ENCODE measurements at regions not wholly inside any gene's neighbourhood (a gene's known extent, or its start where the extent isn't known, plus 50 kb on each side); places are given as distances from the start of the nearest gene placed in this dataset.
"Not testable (repeated sequence)": the region's sequence is repeated elsewhere in the genome, so short reads cannot be mapped to it uniquely, and the experiment has no call there.

DNA sequence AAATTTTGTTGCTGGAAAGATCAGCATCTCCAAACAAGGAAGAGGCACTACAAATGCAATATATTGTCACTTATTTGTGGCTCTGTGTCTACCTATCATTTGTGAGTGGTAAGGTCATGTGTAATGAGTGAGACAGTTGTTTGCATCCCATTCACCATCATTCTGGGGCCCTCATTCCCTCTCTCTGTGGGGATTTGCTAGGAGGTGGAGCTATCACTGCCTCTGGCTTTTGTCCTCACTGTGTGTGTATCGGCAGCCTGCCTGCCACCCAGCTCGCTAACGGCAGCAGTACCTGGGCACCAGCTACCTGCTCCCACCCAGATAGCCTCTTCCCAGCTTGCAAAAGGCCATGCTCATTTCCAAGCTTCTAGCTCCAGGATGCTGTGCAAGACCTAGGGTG is 379.2 kb upstream of the ZFHX3 start:
- no peak for DNase-seq (ENCODE audit: low read depth in 2 of 3, low spot score in 2 of 3)

GRCh38 chr16:73426433-73427160 is 378.7 kb upstream of the ZFHX3 start:
- DNase-seq (ENCODE audit: low read depth in 2 of 3, low spot score in 2 of 3) = no peak

DNA sequence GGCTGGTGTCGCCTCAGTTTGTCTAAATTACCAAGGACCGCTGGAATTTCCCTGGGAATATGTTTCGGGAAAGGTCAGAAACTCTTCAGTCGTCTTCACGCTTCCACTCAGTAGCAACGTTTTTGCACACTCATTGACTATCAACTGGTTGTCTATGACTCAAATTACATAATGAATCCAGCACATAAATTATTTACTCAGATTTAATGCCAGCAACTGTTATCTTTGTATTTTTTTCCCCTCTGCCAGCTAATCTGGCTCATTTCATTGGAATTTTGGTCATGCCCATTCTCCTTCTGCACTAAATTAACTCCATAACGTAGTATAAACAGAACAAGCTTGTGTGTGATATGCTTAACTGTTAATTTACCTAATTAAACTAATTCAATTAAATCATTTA is 372.7 kb upstream of the ZFHX3 start:
- DNase-seq (ENCODE audit: low read depth in 2 of 3, low spot score in 2 of 3) = no peak

DNA sequence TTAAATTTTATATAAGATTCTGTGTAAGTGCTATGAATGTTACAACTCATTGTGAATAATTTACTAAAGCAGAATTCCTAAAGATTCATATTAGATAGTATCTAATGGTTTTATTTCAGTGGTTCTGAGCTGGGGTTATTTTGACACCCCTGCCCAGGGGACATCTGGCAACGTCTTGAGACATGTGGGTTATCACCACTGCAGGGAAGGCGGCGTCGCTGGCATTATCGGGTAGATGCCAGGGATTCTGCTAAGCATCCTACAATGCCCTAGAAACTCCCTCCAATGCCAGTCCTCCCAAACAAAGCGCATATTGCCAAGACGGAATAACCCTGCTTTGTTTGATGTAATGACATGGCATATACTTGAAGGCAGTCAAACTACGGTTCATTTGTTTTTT is 372.3 kb upstream of the ZFHX3 start:
- no peak for DNase-seq (ENCODE audit: low read depth in 2 of 3, low spot score in 2 of 3)

- no peak for DNase-seq (ENCODE audit: low read depth in 2 of 3, low spot score in 2 of 3)
Observed at GRCh38 chr16:73418691-73419090, 370.8 kb upstream of the ZFHX3 start.

- DNase-seq (ENCODE audit: low read depth in 2 of 3, low spot score in 2 of 3) = no peak
Observed at GRCh38 chr16:73418051-73418450, 370.1 kb upstream of the ZFHX3 start.

DNA sequence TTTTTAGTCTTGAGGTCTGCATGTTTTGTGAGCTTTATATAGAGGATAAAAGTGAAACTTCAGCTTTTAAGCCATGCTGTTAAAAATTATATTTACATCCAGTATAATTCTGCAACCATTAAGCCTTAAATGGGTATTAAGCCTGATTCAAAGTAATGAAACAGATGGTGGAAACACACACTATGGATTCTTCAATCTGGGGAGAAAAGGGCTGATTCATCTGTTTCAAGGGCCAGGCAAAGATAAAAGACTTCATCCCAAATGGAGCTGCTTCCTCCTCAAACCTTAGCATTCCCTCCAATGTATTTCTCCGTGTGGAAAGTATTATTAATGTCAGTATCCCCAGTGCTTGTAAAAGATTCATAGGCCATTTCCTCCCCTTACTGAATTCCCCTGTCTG is 367.4 kb upstream of the ZFHX3 start:
- no peak for DNase-seq (ENCODE audit: low read depth in 2 of 3, low spot score in 2 of 3)

DNA sequence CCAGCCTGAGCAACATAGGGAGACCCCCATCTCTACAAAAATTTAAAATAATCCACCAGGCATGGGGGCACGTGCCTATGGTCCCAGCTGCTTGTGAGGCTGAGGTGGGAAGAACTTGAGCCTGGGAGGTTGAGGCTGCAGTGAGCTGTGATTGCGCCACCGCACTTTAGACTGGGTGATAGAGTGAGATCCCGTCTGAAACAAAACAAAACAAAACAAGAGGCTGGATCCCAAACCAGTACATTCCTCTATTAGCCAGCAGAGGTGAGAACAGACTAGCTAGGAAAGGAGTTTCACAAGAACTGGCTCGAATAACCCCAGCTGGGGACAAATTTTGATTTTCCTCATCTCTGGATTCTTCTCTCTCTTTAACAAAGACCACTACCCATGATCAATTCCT is 366.7 kb upstream of the ZFHX3 start:
- no peak for DNase-seq (ENCODE audit: low read depth in 2 of 3, low spot score in 2 of 3)

DNA sequence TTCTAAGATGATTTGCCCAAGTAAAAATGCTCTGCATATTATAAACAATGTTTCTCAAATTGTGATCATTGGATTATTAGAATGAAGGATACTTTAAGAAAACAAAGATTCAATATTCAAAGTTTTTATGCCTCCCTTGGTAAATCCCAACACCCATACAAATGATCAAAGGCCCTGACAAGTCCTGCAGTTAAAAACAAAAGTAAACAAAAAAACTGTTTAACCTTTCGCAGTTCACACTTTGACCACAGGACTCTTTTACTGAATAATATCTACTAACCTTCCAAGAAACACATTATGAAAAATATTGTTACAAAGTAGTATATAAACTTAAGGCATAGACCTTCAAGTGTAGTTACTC is 365.9 kb upstream of the ZFHX3 start:
- no peak for DNase-seq (ENCODE audit: low read depth in 2 of 3, low spot score in 2 of 3)

GRCh38 chr16:73413091-73413829 is 365.3 kb upstream of the ZFHX3 start:
- DNase-seq (ENCODE audit: low read depth in 2 of 3, low spot score in 2 of 3) = no peak

DNA sequence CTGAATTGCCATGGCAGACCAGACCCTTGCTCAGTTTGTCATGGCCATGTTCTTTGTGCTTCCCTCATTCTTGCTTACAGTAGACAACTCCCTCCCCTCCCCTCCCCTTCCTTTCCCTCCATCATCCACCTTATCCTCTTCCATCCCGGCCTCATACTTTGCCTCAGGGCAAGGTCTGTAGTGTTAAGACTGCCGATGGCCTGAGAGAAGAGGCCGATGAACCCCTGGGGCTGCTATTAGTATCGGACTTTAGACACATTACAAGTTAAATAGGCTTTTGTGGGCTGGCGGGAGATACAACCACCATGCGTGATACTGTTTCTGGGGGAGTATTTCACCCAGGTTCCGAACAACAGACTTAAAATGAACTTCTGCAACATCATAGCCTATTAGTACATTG is 364.5 kb upstream of the ZFHX3 start:
- no peak for DNase-seq (ENCODE audit: low read depth in 2 of 3, low spot score in 2 of 3)

DNA sequence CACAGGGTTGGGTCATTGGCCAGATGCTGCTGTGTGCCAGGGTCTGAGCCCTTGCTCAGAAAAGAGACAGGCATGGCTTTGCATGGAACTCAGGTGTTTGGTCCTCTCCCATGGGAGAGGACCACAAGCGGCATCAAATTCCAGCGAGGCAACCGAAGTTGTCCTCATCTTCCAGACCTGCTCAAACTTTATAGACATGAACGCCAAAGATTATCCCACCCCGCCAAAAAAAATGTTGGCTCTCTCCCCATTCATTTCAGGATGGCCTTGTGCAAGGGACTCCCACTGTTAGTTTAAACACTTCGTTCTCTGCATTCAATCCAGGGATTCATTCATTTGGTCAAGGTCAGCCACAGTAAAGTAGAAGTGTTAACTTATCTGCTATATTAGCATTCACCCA is 360.8 kb upstream of the ZFHX3 start:
- DNase-seq (ENCODE audit: low read depth in 2 of 3, low spot score in 2 of 3) = no peak

GRCh38 chr16:73408311-73408710 is 360.4 kb upstream of the ZFHX3 start:
- no peak for DNase-seq (ENCODE audit: low read depth in 2 of 3, low spot score in 2 of 3)

- DNase-seq (ENCODE audit: low read depth in 2 of 3, low spot score in 2 of 3) = no peak
Observed at GRCh38 chr16:73405851-73406250, 357.9 kb upstream of the ZFHX3 start.

GRCh38 chr16:73404001-73404400 is 356.1 kb upstream of the ZFHX3 start:
- DNase-seq (ENCODE audit: low read depth in 2 of 3, low spot score in 2 of 3) = no peak

DNA sequence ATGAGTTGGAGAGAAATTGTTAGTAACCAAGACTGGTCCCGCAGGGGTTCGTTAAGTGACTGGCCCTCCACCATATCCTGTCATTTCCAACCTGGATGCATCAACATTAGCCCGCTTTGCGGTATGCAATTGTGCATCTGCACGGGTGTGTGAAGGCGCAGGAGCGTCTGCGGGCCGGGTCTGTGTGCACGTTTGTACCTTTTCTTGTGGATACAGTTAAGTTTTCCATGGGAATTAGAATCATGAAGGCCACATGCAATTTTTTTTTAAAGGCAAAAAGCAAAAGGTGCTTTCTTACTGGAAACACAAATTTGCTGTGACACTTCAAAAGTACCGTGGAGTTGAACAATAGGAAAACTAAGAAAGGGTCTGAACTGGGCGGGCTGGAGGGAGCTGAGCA is 355.4 kb upstream of the ZFHX3 start:
- no peak for DNase-seq (ENCODE audit: low read depth in 2 of 3, low spot score in 2 of 3)

- no peak for DNase-seq (ENCODE audit: low read depth in 2 of 3, low spot score in 2 of 3)
Observed at GRCh38 chr16:73400951-73401350, 353.0 kb upstream of the ZFHX3 start.

DNA sequence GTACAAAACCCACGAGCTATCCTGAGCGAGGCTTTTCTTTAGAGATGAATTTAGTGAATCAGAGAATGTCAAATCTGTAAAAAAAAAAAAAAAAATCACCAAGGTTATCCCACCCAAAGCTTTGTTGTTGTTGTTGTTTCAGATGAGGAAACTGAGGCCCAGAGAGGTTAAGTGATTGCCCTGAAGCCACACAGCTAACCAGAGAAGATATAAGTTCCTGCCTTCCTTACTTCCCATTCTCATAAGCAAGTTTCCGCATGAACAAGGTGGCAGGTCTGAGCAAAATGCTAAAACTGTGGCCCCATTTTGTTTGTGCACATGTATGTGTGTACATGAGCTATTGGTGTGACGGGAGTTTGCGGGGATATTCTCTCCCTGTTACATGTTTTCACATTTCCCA is 352.1 kb upstream of the ZFHX3 start:
- no peak for DNase-seq (ENCODE audit: low read depth in 2 of 3, low spot score in 2 of 3)

GRCh38 chr16:73399486-73399885 is 351.6 kb upstream of the ZFHX3 start:
- DNase-seq (ENCODE audit: low read depth in 2 of 3, low spot score in 2 of 3) = no peak

DNA sequence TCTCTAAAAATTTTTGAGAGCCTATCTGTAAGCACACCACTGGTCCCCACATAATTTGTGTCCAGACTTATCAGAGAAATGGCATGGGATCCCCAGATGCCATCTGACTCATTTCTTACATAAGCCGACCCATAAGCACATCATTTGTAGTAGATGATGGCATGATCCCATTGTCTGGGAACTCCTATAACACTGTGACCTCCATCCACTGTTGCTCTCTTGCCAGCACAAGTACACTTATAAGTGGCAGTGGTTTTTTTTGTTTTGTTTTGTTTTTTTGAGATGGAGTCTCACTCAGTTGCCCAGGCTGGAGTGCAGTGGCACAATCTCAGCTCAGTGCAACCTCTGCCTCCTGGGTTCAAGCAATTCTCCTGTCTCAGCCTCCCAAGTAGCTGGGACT is 350.7 kb upstream of the ZFHX3 start:
- not testable (repeated sequence) for DNase-seq (ENCODE audit: low read depth in 2 of 3, low spot score in 2 of 3)

DNA sequence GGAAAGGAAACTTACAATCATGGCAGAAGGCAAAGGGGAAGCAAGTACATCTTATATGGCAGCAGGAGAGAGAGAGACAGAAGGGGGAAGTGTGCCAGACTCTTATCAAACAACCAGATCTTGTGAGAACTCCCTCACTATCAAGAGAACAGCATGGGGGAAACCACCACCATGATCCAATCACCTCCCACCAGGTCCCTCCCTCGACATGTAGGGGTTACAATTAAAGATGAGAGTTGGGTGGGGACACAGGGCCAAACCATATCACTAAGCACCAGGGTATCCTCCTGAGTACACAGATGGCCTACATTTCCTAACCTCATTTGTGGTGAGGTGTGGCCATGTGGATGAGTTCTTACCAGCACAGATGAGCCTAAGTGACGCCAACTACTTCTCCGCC is 348.6 kb upstream of the ZFHX3 start:
- DNase-seq (ENCODE audit: low read depth in 2 of 3, low spot score in 2 of 3) = peak in 2 of 3 donors; percentile 97 to 99

GRCh38 chr16:73390936-73391335 is 343.0 kb upstream of the ZFHX3 start:
- no peak for DNase-seq (ENCODE audit: low read depth in 2 of 3, low spot score in 2 of 3)

DNA sequence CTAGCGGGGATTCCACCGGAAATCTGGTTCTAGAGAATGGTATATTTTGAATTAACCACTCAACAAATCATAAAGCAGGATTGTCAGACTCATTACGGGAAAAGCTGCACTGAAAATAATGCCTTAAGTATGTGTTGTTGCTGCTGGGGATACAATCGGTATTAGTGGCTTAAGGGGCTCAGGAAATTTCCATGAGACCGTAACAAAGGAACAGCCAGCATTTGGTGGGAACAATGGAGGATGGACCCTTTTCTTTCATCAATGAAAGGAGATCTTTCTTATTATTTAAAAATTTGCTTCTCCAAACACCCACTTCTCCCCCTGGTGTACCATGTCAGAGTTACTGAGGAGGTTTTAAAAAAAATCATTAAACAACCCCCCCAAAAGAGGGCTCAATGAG is 342.6 kb upstream of the ZFHX3 start:
- no peak for DNase-seq (ENCODE audit: low read depth in 2 of 3, low spot score in 2 of 3)
